SK-N-SH (cell line): ENCODE measurements at regions not wholly inside any gene's neighbourhood (a gene's known extent, or its start where the extent isn't known, plus 50 kb on each side); places are given as distances from the start of the nearest gene placed in this dataset.

ENCODE experiments used
- CHD2 ChIP-seq: fragments of 150-350 bp; IDR thresholded peaks from 2 replicates; pipeline ENCODE4 v1.6.1; 2018; ENCODE audit warnings: low read length; ENCODE audit not compliant: partially characterized antibody
- CTCF ChIP-seq: fragments of 200-600 bp; sonication (generic); IDR thresholded peaks from 2 replicates; pipeline ENCODE4 v1.6.1; 2017; ENCODE audit warnings: antibody characterized with exemption, mild to moderate bottlenecking, moderate library complexity
- ELF1 ChIP-seq: IDR thresholded peaks from 2 replicates; pipeline ENCODE4 v1.4.0; 2012
- FOSL2 ChIP-seq: IDR thresholded peaks from 2 replicates; pipeline ENCODE4 v1.4.0; 2012; ENCODE audit warnings: low read depth, mild to moderate bottlenecking, moderate library complexity, borderline replicate concordance
- NFIC ChIP-seq: IDR thresholded peaks from 2 replicates; pipeline ENCODE4 v1.4.0; 2012; ENCODE audit warnings: borderline replicate concordance
- NRF1 ChIP-seq: IDR thresholded peaks from 2 replicates; pipeline ENCODE4 v1.6.1; 2012; ENCODE audit warnings: low read depth, mild to moderate bottlenecking, low read length
- PBX3 ChIP-seq: IDR thresholded peaks from 2 replicates; pipeline ENCODE4; 2012
- POLR2AphosphoS5 ChIP-seq: IDR thresholded peaks from 2 replicates; pipeline ENCODE4 v1.6.1; 2012; ENCODE audit warnings: low read depth, low read length
- RFX5 ChIP-seq: IDR thresholded peaks from 2 replicates; pipeline ENCODE4 v1.6.1; 2012; ENCODE audit warnings: mild to moderate bottlenecking, improper control_type of control experiment, low read length
- YY1 ChIP-seq: IDR thresholded peaks from 2 replicates; pipeline ENCODE4 v1.4.0; 2012; ENCODE audit warnings: low read depth, mild to moderate bottlenecking

- no peak for TF ChIP-seq ELF1
- no peak for TF ChIP-seq CHD2
- no peak for TF ChIP-seq PBX3
- TF ChIP-seq NFIC = no peak
- TF ChIP-seq YY1 = no peak
- TF ChIP-seq CTCF = no peak
- no peak for TF ChIP-seq NRF1
- TF ChIP-seq FOSL2 = no peak
- no peak for TF ChIP-seq RFX5
- TF ChIP-seq POLR2AphosphoS5 = no peak
These were observed 409.5 kb downstream of the ADRA2A start for GRCh38 chr10:111486346-111486745.
